ENCODE measurements at regions not wholly inside any gene's neighbourhood (a gene's known extent, or its start where the extent isn't known, plus 50 kb on each side); places are given as distances from the start of the nearest gene placed in this dataset.
A peak's percentile ranks its signal among the peaks of the same experiment; 100 is the strongest.

DNA sequence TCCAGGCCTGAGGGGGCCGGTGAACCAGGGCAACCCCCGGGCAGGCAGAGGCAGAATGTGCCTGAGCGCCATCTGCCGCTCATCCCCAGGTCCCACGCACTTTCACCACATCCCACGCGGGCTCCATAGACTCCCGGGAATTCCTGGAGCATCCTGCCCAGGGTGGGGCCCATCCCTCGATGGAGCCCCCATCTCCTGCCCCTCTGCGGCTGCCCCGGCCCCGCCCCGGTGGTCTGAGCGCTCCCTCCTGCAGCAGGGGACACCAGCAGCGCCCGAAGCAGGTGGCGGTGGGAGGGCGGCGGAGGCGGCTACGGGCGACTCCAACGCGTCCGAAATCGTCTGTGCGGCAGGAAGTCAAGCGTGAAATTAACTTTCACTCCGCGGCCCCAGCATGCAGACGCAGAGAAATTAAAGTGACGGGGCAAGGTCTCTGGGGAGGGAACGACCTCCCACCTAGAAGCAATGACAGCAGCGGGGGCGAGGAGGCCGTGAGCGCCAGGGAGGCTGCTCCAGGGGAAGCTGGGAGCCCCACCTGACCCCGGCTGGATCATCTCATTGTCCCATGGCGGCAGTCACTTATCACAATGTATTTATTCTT, 122.2 kb downstream of the NCOR2 start:
- Histone ChIP-seq H3K4me1 (no peaks in the 10 kb centered on the region), H3K27ac (no peak overlapping the region), H3K27me3 (no peaks in the 10 kb centered on the region), H3K4me3 (no peak overlapping the region), H3K36me3 (peaks cover 0 to 4% (median 1%) of the 10 kb centered on the region in 4 donors), H3K9me3 (no peaks in the 10 kb centered on the region)
- ATAC-seq = no peak
- DNase-seq = peak in 2 of 3 donors; percentile 10 to 52
- TF ChIP-seq CTCF (IDR thresholded peaks at IDR 0.05) = no peak
- TF ChIP-seq POLR2A (IDR thresholded peaks at IDR 0.05) = no peak
- intact Hi-C loops (cut with DNase I) = no loop called here
- WGBS (ENCODE audit: insufficient coverage, low coverage, low lambda C conversion rate, missing lambda C conversion rate) = 93% methylated on average over 8 of the region's 39 CpGs

DNA sequence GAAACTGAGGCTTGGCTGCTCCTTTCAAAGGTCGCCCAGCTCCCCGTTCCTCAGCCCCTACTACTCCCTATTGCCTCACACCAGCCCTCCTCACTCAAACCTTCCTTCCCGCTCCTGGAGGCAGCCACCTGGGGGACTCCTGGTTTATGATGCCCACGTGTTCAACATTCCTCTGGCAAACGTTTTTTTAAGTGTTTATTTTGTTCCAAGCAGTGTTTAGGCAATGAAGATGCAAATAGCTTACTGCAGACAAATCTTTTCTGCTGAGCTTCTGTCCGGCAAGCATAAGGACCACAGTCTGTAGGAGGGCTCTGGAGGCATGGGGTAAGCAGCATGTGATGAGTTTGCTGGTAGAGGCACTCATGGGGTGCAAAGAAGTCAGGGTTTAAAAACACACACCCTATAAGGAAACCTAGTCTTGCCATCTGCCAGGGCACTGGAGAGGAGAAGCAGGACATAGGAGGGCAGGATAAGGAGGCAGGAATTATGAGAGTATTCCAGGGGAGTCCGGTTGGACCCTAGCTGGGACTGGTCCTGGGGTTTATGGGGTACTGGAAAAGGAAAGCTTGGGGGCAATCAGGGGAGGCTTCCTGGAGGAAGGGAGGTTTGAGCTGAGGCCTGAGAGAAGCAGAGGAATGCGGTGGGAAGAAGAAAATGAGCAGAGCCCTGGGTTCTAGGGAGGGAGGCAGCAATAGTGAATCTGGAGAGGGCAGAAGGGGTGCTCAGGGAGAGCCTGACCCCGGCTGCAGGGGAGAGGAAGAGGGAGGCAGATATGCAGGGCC, 123.3 kb downstream of the NCOR2 start:
- peaks cover 0 to 4% (median 1%) of the 10 kb centered on the region in 4 donors for H3K36me3 ChIP-seq
- ATAC-seq (no peak), DNase-seq (no peak)
- no peak overlapping the region for H3K4me3 ChIP-seq
- no peaks in the 10 kb centered on the region for H3K9me3 ChIP-seq
- TF ChIP-seq CTCF (IDR thresholded peaks at IDR 0.05) (no peak), POLR2A (IDR thresholded peaks at IDR 0.05) (no peak)
- no peaks in the 10 kb centered on the region for H3K27me3 ChIP-seq
- no peaks in the 10 kb centered on the region for H3K4me1 ChIP-seq
- H3K27ac ChIP-seq = no peak overlapping the region
- WGBS (ENCODE audit: insufficient coverage, low coverage, low lambda C conversion rate, missing lambda C conversion rate) = 85% methylated on average over 9 of the region's 9 CpGs
- intact Hi-C loops (cut with DNase I) = no loop called here

- H3K9me3 ChIP-seq = no peaks in the 10 kb centered on the region
- H3K4me3 ChIP-seq = no peak overlapping the region
- DNase-seq (no peak), ATAC-seq (no peak)
- 97% methylated on average over 6 of the region's 29 CpGs for WGBS (ENCODE audit: insufficient coverage, low coverage, low lambda C conversion rate, missing lambda C conversion rate)
- intact Hi-C loops (cut with DNase I) = no loop called here
- no peaks in the 10 kb centered on the region for H3K4me1 ChIP-seq
- TF ChIP-seq POLR2A (IDR thresholded peaks at IDR 0.05) (no peak), CTCF (IDR thresholded peaks at IDR 0.05) (no peak)
- no peak overlapping the region for H3K27ac ChIP-seq
- H3K27me3 ChIP-seq = no peaks in the 10 kb centered on the region
- peaks cover 0 to 4% (median 1%) of the 10 kb centered on the region in 4 donors for H3K36me3 ChIP-seq
These were observed 124.5 kb downstream of the NCOR2 start for GRCh38 chr12:124442772-124443445.

DNA sequence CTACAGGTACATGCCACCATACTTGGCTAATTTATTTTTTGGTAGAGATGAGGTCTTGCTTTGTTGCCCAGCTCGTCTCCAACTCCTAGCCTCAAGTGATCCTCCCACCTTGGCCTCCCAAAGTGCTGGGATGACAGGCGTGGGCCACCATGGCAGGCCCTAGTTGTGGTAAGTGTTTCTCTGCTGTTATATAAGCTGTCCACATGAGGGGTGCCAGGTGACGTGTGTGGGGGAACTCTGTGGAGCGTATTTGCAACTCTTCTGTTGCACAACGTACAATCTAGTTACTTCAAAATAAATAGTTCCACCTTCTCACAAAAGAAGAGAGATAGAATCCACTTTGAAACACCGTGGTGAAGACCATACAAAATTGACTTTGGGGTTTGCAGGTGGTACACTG, 125.1 kb downstream of the NCOR2 start:
- TF ChIP-seq POLR2A (IDR thresholded peaks at IDR 0.05) = no peak
- TF ChIP-seq CTCF (IDR thresholded peaks at IDR 0.05) = no peak
- intact Hi-C loops (cut with DNase I) = no loop called here
- WGBS (ENCODE audit: insufficient coverage, low coverage, low lambda C conversion rate, missing lambda C conversion rate) = 94% methylated on average over 3 of the region's 6 CpGs
- Histone ChIP-seq H3K9me3 (no peaks in the 10 kb centered on the region), H3K27me3 (no peaks in the 10 kb centered on the region), H3K27ac (no peak overlapping the region), H3K4me3 (no peak overlapping the region), H3K36me3 (peaks cover 0 to 4% (median 1%) of the 10 kb centered on the region in 4 donors), H3K4me1 (no peaks in the 10 kb centered on the region)
- DNase-seq = no peak
- no peak for ATAC-seq

Measured in right lobe of liver (tissue), 6 donors.